ENCODE measurements at regions not wholly inside any gene's neighbourhood (a gene's known extent, or its start where the extent isn't known, plus 50 kb on each side); places are given as distances from the start of the nearest gene placed in this dataset.

- no peak for DNase-seq (ENCODE audit: low spot score)
- Histone ChIP-seq H3K4me1 (ENCODE audit: control insufficient read depth in 4 of 4, insufficient read depth in 4 of 4, low read length in 3 of 4) (no peaks in the 10 kb centered on the region), H3K4me3 (ENCODE audit: low read depth in 1 of 3, low read length in 3 of 3) (no peak overlapping the region), H3K9ac (ENCODE audit: low read depth in 1 of 2, low read length in 2 of 2) (no peak overlapping the region), H3K36me3 (ENCODE audit: control insufficient read depth in 4 of 4, insufficient read depth in 3 of 4, low read depth in 1 of 4, low read length in 3 of 4) (no peaks in the 10 kb centered on the region), H3K9me3 (ENCODE audit: control insufficient read depth in 4 of 4, low read length in 3 of 4) (no peaks in the 10 kb centered on the region), H3K27me3 (ENCODE audit: control insufficient read depth in 4 of 4, insufficient read depth in 4 of 4, low read length in 3 of 4) (no peaks in the 10 kb centered on the region), H3K27ac (ENCODE audit: low read depth in 1 of 2, low read length in 2 of 2) (no peak overlapping the region)
- TF ChIP-seq SP1 (IDR thresholded peaks at IDR 0.05) = no peak
- no peak for TF ChIP-seq MAX (IDR thresholded peaks at IDR 0.05)
- TF ChIP-seq RXRA (IDR thresholded peaks at IDR 0.05) = no peak
- no peak for TF ChIP-seq JUND (IDR thresholded peaks at IDR 0.05)
- TF ChIP-seq YY1 (IDR thresholded peaks at IDR 0.05) = no peak
- TF ChIP-seq ZBTB33 (IDR thresholded peaks at IDR 0.05) = no peak
- no peak for TF ChIP-seq FOXA1 (IDR thresholded peaks at IDR 0.05)
- TF ChIP-seq RAD21 (IDR thresholded peaks at IDR 0.05) = no peak
- no peak for TF ChIP-seq REST (IDR thresholded peaks at IDR 0.05)
- TF ChIP-seq TAF1 (conservative IDR thresholded peaks at IDR 0.05) = no peak
- TF ChIP-seq HNF4A (conservative IDR thresholded peaks at IDR 0.05) = no peak
- TF ChIP-seq FOXA2 (IDR thresholded peaks at IDR 0.05) = no peak
- no peak for TF ChIP-seq GABPA (IDR thresholded peaks at IDR 0.05 in 1 of 2, conservative IDR thresholded peaks at IDR 0.05 in 1 of 2)
- no peak for TF ChIP-seq NR2F2 (IDR thresholded peaks at IDR 0.05)
- no peak for TF ChIP-seq HNF4G (IDR thresholded peaks at IDR 0.05)
- TF ChIP-seq CTCF (IDR thresholded peaks at IDR 0.05; ENCODE audit: low read depth, low read length, missing input control) = no peak
- TF ChIP-seq EGR1 (IDR thresholded peaks at IDR 0.05; ENCODE audit: low read depth in 2 of 2) = no peak
- TF ChIP-seq ATF3 (IDR thresholded peaks at IDR 0.05) = no peak
- WGBS = 73% methylated on average over 17 of the region's 17 CpGs
These were observed 515.5 kb upstream of the MYT1L start for GRCh38 chr2:2846332-2847208.

Measured in liver (tissue), 8 donors.